ENCODE measurements at regions not wholly inside any gene's neighbourhood (a gene's known extent, or its start where the extent isn't known, plus 50 kb on each side); places are given as distances from the start of the nearest gene placed in this dataset.
"Not testable (repeated sequence)": the region's sequence is repeated elsewhere in the genome, so short reads cannot be mapped to it uniquely, and the experiment has no call there.

GRCh38 chr4:57187246-57187645 is 77.1 kb upstream of the IGFBP7 start:
- DNase-seq (ENCODE audit: low read depth, low spot score): no peak

GRCh38 chr4:57184378-57185029 is 74.3 kb upstream of the IGFBP7 start:
- DNase-seq (ENCODE audit: low read depth, low spot score): no peak

GRCh38 chr4:57182132-57182874 is 72.1 kb upstream of the IGFBP7 start:
- no peak for DNase-seq (ENCODE audit: low read depth, low spot score)

DNA sequence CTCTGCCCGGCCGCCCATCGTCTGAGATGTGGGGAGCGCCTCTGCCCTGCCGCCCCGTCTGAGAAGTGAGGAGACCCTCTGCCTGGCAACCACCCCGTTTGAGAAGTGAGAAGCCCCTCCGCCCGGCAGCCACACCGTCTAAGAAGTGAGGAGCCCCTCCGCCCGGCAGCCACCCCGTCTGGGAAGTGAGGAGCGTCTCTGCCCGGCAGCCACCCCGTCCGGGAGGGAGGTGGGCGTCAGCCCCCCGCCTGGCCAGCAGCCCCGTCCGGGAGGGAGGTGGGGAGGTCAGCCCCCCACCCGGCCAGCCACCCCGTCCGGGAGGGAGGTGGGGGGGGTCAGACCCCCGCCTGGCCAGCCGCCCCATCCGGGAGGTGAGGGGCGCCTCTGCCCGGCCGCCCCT is 63.0 kb upstream of the IGFBP7 start:
- not testable (repeated sequence) for DNase-seq (ENCODE audit: low read depth, low spot score)

GRCh38 chr4:57172065-57172464 is 61.9 kb upstream of the IGFBP7 start:
- no peak for DNase-seq (ENCODE audit: low read depth, low spot score)

GRCh38 chr4:57168982-57169381 is 58.8 kb upstream of the IGFBP7 start:
- no peak for DNase-seq (ENCODE audit: low read depth, low spot score)

GRCh38 chr4:57163530-57164459 is 53.6 kb upstream of the IGFBP7 start:
- DNase-seq (ENCODE audit: low read depth, low spot score): peak; percentile 60

- no peak for DNase-seq (ENCODE audit: low read depth, low spot score)
Measured at GRCh38 chr4:57162499-57163019, 52.4 kb upstream of the IGFBP7 start.

Data from smooth muscle cell of the brain vasculature (primary cell).